Neural progenitor cell (in vitro differentiated cells): ENCODE measurements at regions not wholly inside any gene's neighbourhood (a gene's known extent, or its start where the extent isn't known, plus 50 kb on each side); places are given as distances from the start of the nearest gene placed in this dataset.
"Not testable (repeated sequence)": the region's sequence is repeated elsewhere in the genome, so short reads cannot be mapped to it uniquely, and the experiment has no call there.

Source experiments
- EZH2 ChIP-seq: fragments of 200-600 bp; sonication (generic); IDR thresholded peaks from 2 replicates; pipeline ENCODE4 v1.6.1; 2017; ENCODE audit warnings: antibody characterized with exemption, mild to moderate bottlenecking, moderate library complexity
- EZH2phosphoT487 ChIP-seq: fragments of 200-600 bp; sonication (generic); IDR thresholded peaks from 2 replicates; pipeline ENCODE4 v1.6.1; 2017; ENCODE audit warnings: antibody characterized with exemption
- TF ChIP-seq, protein P1 (sequence below): fragments of 200-600 bp; sonication (generic); IDR thresholded peaks from 2 replicates; pipeline ENCODE4 v1.5.1; 2017; ENCODE audit warnings: antibody characterized with exemption, mild to moderate bottlenecking

DNA sequence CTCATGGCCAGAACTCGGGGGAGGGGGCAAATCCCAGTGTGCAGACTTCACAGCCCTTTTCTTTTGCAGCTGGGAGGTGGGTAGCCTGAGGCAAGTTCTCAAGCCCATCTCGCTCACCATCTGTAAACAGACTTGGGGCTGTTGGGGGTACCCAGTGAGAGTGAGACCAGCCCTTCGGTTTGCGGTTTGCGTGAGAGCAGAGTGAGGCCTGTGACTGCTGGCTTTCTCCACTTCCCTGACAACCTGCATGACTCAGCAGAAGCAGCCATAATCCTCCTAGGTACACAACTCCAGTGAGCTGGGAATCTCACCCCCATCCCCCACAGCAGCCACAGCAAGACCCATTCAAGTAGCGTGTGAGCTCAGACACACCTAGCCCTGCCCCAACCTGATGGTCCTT is 114.5 kb upstream of the RPRM start:
- TF ChIP-seq, protein P1, sequence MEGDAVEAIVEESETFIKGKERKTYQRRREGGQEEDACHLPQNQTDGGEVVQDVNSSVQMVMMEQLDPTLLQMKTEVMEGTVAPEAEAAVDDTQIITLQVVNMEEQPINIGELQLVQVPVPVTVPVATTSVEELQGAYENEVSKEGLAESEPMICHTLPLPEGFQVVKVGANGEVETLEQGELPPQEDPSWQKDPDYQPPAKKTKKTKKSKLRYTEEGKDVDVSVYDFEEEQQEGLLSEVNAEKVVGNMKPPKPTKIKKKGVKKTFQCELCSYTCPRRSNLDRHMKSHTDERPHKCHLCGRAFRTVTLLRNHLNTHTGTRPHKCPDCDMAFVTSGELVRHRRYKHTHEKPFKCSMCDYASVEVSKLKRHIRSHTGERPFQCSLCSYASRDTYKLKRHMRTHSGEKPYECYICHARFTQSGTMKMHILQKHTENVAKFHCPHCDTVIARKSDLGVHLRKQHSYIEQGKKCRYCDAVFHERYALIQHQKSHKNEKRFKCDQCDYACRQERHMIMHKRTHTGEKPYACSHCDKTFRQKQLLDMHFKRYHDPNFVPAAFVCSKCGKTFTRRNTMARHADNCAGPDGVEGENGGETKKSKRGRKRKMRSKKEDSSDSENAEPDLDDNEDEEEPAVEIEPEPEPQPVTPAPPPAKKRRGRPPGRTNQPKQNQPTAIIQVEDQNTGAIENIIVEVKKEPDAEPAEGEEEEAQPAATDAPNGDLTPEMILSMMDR = not testable (repeated sequence)
- TF ChIP-seq EZH2, EZH2phosphoT487: not testable (repeated sequence)
